Ramos (cell line): ENCODE measurements at regions not wholly inside any gene's neighbourhood (a gene's known extent, or its start where the extent isn't known, plus 50 kb on each side); places are given as distances from the start of the nearest gene placed in this dataset.
"Not testable (repeated sequence)": the region's sequence is repeated elsewhere in the genome, so short reads cannot be mapped to it uniquely, and the experiment has no call there.

Experiments used
- in situ Hi-C: fragments of 300-500 bp; cut with MboI; formaldehyde crosslinking; loops from one replicate; pipeline ENCODE4 v1.14.3; 2022; ENCODE audit warnings: low sequenced_read_pairs; ENCODE audit not compliant: unreplicated experiment

DNA sequence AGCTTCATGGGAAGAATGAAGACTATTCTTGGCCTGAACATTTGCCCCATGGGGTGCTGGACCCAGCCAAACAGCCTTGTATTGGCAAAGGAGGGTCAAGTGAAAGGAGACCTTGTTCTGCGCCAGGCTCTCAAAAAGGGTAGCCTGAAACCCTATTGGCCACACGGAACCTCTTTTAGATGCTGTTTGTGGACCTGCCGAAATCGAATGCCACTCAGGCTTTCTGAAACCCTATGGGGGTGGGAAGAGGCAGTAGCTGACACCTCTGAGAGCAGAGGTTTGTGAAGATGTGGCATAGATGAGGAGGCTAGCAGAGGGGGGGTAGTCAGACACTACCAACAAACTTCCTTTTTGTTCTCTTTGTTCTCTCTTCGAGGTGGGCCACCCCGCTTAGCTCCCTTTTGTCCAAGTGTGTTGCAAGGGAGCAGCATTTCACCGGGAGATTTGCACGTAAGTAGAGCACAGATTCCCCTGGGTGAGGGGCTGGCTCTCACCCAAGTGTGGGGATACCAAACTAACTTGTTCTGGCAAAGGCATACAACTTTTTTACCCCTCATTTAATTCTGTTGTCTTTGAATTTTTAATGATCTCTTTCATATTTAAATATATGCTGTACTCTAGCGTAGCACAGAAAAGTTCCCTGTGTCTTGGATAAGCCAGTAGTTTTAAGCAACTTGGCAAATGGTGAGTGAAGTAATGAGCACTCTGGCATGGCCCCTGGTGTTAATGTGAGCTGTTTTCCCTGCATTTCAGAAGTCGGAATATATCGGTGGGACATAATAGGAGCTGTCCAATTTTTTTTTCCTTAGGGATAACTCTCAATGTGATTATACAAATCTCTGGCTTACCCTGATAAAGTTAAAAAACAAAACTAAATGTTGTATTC is 107.7 kb downstream of the SEPTIN7 start:
- in situ Hi-C loops, result loop anchor here (5.0 to 25.0 kb wide), 2 partner anchors 201 to 471 kb away; no protein-coding TSS in a partner anchor

DNA sequence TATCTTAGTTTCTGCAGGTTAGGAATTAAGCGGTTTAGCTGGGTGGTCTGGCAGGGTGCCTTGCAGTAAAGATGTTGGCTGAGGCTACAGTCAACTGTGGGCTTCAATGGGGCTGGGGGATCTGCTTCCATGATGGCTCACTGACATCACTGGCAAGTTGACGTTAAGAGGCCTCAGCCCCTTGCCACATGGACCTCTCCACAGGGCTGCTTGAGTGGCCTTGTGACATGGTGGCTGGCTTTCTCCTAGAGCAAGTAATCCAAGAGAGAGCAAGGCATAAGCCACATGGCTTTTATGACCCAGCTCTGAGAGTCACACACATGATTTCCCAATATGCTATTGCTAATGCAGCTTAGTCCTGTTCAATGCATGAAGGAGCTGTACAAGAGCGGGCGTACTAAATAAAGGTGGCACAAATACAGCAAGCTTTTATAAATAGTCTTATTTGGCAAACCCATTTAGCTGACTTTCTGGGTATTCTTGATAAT is 109.1 kb downstream of the SEPTIN7 start:
- in situ Hi-C loops, result loop anchor here (5.0 to 25.0 kb wide), 3 partner anchors 65 to 473 kb away; no protein-coding TSS in a partner anchor

DNA sequence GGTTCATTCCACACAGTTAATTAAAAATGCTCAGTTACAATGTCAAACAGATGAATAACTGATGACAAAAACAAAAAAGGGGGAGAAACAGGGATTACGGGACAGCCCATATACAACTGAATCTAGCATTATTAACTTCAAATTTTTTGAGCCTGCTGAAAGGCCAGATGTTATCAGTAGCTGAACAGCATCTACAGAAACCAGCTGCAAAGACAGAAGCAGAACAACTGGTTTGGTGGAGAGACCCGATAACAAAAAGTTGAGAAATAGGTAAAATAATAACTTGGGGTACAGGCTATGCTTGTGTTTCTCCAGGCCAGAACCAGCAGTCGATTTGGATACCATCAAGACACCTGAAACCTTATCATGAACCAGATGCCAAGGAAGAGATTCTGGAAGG is 109.8 kb downstream of the SEPTIN7 start:
- in situ Hi-C loops, result loop anchor here (10.0 to 25.0 kb wide), 2 partner anchors 64 to 473 kb away; no protein-coding TSS in a partner anchor

DNA sequence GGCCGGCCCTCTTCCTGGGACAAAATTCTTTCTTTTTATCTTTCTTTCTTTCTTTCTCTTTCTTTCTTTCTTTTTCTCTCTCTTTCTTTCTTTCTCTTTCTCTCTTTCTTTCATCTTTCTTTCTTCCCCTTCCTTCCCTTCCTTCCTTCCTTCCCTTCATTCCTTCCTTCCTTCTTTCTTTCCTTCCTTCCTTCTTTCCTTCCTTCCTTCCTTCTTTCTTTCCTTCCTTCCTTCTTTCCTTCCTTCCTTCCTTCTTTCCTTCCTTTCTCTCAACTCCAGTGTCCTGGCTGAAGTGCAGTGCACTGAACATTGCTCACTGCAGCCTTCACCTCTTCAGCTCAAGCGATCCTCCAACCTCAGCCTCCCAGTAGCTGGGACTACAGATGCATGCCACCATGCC is 112.5 kb downstream of the SEPTIN7 start:
- in situ Hi-C loops, result loop anchor here (10.0 to 25.0 kb wide), 2 partner anchors 61 to 476 kb away; no protein-coding TSS in a partner anchor

DNA sequence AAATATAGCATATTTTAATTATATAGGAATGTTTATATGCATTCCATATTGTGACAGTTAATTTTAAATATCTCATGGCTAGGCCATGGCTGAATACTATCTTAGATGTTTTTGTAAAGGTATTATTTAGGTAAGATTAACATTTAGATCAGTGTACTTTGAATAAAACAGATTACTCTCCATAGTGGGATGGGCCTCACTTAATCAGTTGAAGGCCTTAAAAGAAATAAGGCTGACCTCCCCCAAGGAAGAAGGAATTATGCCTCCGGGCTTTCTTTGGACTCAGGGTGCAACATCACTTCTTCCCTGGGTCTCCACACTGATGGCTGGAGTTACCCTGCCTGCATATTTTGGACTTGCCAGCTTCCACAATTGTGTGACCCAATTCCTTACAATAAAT is 113.4 kb downstream of the SEPTIN7 start:
- in situ Hi-C loops, result loop anchor here (10.0 to 25.0 kb wide), 2 partner anchors 61 to 477 kb away; no protein-coding TSS in a partner anchor

DNA sequence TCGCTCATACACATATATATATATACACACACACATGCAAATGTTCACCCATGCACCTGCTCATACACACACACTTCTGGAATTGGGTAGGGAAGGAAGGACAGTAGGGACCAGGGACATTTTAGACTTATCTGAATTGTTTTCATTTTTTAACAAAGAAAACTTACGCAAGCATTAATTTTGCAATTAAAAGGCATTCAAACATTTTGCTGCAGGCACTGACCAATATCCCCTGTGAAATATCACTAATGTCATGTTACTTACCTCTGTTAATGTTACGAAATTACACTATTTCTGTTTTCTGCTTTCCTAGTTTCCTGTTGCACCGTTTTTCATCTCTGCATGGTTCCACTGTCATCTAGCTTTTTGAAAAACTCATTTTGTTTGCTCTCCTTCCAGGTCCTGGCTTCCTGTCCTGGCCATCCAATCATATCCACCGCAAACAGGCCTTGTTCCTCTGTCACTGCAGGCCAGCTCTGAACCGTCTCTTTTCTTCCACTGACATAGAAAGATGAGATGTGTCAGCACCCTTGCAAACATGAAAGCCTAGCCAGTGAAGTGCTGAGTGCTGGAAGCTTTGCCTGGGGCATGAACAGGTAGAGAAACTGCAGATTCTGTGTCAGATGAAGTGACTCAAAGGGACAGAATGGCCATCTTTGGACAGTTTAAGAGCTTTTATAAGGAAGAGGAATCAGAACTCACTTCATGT is 114.5 kb downstream of the SEPTIN7 start:
- in situ Hi-C loops, result loop anchor here (10.0 to 25.0 kb wide), 2 partner anchors 59 to 478 kb away; no protein-coding TSS in a partner anchor

DNA sequence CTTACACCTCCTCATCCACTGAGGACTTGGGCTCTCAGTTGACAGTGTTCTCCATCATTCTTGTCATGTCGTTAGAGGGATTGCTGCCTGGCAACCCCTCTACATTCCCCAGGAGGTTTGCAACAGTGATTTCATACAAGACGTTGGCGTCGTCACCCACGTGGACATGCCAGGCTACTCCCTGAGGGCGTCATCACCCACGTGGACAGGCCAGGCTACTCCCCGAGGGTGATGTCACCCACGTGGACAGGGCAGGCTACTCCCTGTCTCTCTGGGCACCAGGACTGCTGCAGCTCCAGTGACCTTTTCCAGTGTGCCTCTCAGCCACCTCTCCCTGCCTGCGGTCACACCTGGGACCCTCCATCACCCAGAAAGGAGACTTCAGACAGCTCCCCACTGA is 117.4 kb downstream of the SEPTIN7 start:
- in situ Hi-C loops, result loop anchor here (10.0 to 25.0 kb wide), 2 partner anchors 57 to 481 kb away; no protein-coding TSS in a partner anchor

DNA sequence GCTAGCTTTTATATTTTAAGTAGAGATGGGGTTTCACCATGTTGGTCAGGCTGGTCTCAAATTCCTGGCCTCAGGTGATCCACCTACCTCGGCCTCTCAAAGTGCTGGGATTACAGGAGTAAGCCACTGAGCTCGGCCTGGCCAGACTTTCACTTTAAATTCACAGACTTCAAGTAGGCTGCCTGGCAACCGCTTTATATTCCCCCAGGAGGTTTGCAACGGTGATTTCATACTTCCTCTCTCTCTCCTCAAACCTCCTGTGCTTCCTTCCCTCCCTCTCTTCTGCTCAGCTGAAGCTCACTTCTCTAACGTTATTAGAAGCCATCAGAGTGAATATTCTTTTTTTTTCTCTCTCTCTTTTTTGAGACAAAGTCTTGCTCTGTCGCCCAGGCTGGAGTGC is 118.8 kb downstream of the SEPTIN7 start:
- in situ Hi-C loops, result loop anchor here (10.0 to 25.0 kb wide), 2 partner anchors 55 to 482 kb away; no protein-coding TSS in a partner anchor

DNA sequence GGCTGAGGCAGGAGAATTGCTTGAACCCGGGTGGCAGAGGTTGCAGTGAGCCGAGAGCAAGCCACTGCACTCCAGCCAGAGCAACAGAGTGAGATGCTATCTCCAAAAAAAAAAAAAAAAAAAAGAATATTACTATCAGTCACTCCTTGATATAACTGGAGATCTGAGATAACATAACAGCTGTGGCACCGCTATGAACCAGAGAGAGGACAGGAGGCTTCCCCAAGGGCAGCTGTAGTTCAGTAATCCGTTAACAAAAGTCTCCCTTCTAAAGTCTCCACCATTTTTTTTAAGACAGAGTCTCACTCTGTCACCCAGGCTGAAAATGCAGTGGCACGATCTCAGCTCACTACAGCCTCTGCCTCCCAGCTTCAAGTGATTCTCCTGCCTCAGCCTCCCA is 120.5 kb downstream of the SEPTIN7 start:
- in situ Hi-C loops, result loop anchor here (25.0 kb wide), 1 partner anchor 484 kb away; no protein-coding TSS in a partner anchor

DNA sequence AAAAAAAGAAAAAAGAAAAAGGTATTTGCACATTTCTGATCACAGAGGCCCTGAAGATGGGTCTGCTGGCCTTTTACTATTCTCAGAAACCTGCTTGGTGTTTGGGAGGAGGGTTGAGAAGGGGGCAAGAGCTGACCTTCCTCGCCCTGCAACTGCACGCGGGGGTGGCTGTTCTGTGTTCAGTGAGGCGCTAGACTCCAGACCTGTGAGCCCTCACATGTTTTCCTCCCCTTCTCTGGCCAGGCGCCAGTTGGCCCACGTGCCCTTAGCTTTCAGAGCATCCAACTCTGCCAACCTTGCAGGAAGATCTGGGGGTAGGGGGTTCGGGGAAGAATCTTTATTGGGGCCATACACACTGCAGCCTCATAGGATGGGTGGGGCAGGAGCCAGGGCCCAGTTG is 123.8 kb downstream of the SEPTIN7 start:
- in situ Hi-C loops, result loop anchor here (25.0 kb wide), 1 partner anchor 487 kb away; no protein-coding TSS in a partner anchor

DNA sequence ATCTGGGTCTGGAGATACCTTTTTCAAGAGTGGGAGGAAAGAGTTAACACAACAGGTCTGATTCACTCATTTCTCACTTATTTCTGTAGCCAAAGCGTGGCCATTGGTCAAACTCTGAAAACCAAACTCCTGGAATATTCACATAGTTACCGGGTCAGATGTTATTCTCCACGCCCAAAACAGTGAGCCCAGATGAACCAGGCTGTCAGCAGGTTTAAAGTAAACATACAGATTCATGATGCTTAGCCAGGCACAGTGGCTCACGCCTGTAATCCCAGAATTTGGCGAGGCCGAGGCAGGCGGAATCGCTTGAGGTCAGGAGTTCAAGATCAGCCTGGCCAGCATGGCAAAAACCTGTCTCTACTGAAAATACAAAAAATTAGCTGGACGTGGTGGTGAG is 126.1 kb downstream of the SEPTIN7 start:
- in situ Hi-C loops, result not testable (repeated sequence)

DNA sequence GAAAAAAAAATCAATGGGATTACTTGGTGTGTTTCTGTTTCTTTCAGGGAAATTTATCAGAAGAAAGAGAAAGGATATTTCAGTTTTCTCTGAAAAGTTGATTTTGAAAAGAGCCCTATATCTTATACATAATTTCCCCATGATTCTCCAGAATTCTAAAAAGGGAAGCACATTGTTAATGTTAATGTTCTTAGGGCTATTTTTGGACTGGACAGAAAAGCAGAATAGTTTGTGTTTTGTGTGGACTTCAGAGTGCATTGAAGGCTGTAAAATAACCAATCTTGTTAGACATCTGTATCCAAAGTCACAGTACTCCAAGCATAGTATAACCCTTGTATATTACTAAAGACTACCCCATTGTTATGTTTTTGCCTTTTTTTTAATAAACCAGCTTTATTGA is 130.3 kb downstream of the SEPTIN7 start:
- in situ Hi-C loops, result not testable (repeated sequence)

DNA sequence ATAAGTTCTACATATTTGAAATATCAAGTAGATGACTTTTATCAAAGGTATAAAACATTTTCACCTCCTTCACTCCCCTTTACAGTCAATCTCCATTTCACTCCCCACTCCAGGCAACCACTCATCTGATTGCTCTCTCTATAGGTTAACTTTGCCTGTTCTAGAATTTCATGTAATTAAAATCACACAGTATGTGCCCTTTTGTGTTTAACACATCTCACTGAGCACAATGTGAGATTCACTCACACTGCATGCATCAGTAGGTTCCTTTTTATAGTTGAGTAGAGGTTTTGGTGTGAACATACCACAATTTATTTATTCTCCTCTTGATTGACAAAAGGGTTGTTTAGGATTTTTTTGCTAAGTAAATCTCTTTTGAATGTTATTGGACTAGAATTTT is 130.7 kb downstream of the SEPTIN7 start:
- in situ Hi-C loops, result not testable (repeated sequence)

DNA sequence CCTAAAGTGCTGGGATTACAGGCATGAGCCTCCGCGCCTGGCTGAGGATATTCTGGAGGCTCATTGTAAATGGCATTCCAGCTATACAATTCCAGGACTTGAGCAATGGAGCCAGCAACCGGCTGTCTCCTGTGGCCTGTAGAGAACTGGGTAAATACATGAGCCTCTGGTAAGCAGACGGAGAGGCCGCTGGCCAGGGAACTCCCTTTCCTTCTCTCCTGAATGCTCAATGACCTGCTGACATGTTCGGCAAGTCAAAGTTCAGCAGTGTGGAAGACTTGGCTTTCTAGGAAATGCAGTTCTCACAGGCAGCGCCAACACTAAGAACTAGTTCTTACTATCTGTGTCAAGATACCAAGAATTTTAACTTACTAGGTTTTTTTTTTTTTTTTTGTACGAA is 139.8 kb downstream of the SEPTIN7 start:
- in situ Hi-C loops, result not testable (repeated sequence)

DNA sequence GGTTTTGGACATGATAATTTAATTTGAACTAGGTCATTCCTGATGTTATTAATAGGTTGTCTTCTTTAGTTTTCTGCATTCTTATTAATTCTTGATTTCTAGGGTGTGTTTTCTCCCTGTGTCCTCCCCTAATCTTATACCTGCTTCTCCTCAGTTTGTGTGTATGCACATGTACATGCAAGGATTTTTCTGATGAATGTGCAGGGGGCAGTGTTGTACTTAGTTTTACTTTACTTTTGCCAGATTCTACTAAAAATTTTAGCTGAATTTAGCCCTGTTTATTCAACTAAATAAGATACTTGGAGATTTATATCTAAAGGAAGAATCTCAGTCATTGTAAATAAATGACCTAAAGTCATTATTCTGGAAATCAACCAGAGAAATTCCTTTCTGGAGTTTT is 144.8 kb downstream of the SEPTIN7 start:
- in situ Hi-C loops, result not testable (repeated sequence)

DNA sequence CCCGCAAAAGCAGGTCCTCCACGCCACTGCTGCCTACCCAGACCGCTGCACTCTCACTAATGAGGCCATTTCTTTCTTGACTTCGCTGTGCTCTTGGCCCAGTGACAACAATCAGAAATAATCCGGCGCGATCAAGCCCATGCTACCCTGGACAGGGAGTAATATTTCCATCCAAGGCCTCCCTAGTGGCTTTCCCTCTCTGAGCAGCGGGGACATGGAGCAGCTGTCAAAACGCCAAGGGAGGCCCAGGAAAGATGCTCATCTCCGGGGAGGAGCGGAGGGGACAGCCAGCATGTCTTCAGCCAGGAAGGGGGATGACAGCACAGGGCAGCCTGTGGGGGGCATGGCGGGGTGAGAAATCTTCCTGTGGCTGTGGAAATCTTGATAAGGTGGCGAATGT is 154.9 kb downstream of the SEPTIN7 start:
- in situ Hi-C loops, result not testable (repeated sequence)

DNA sequence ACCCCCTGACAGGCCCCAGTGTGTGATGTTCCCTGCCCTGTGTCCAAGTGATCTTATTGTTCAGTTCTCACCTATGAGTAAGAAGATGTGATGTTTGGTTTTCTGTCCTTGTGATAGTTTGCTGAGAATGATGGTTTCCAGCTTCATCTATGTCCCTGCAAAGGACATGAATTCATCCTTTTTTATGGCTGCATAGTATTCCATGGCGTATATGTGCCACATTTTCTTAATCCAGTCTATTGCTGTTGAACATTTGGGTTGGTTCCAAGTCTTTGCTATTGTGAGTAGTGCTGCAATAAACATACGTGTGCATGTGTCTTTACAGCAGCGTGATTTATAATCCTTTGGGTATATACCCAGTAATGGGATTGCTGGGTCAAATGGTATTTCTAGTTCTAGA is 156.1 kb downstream of the SEPTIN7 start:
- in situ Hi-C loops, result not testable (repeated sequence)

DNA sequence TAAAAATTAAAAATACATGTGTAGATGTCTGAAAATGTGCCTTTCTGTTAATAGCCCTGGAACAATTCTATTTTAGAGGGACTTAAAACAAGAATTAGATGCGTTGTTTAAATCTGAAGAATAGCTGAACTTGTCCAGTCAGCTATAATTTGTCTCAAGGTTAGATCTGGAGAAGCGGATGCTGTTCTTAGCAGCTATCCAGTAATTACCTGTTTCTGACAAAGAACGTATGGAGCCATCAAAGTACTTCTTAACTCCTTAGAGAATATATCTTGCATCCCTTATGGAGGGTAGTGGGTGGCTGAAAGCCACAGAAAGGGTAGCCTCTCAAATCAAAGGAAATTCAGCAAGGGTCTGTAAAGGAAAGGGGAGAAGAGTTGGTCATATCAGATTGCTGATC is 160.4 kb downstream of the SEPTIN7 start:
- in situ Hi-C loops, result not testable (repeated sequence)

DNA sequence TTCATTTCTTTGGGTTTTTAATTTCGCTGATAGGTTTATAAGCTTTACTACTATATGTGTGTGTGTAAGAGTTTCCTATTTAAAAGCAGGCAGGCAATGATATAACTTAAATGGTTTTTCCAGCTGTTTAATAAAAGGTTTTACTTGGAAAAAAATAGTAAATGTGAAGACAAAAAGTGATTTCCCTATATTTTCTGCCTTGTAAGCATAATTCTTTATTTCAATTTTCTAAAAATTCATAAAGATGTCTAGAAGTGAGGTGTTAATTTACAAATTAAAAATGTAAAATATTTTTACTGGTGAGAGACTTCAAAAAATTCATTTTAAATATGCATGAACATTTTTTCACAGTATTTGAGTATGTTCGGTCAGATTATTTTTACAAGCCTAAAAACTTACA is 161.8 kb downstream of the SEPTIN7 start:
- in situ Hi-C loops, result not testable (repeated sequence)

DNA sequence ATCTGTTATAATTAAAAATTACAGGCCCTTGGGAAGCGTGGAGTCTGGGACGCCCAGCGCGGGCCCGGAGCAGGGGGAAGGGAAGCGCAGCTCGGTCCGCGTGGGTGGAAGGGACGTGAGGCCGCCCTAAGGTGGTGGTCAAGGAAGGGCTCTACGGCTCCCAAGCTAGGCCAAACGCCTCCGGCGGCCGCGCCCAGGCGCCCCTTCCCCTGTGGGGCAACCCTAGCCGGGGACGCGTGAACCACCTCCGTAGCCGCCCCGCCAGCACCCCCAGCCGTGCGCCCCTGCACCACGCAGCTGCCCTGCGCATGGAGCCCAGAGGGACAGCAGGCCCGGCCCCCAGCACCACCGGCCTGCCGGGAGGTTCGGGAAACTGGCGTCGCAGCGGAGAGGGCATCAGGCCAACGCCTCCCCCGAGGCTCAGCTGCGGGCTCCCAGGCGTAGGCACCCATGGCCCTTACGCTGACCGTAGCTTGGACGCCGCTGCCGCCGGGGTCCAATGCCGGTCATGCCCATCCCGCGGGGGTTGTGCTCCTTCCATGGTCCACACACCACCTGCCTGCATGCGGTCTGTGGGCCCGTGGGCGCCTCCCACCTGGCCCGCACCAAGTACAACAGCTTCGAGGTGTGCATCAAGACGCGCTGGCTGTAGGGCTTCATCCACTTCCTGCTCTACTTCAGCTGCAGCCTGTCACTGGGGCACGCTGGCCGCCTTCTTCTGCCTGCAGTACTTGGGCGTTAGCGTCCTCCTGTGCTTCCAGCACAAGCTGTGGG is 166.7 kb downstream of the SEPTIN7 start:
- in situ Hi-C loops, result no loop called here
